Colonic mucosa (tissue), 4 donors: ENCODE measurements at regions not wholly inside any gene's neighbourhood (a gene's known extent, or its start where the extent isn't known, plus 50 kb on each side); places are given as distances from the start of the nearest gene placed in this dataset.

Experiments
- DNase-seq: peaks from one replicate; pipeline ENCODE4 v3.0.0-alpha.2; 2020
- H3K27ac ChIP-seq: fragments of 200-600 bp; one replicate; pipeline ENCODE4 v1.8.0; 2021
- H3K27me3 ChIP-seq: fragments of 200-600 bp; one replicate; pipeline ENCODE4 v1.8.0; 2021
- H3K36me3 ChIP-seq: fragments of 200-600 bp; one replicate; pipeline ENCODE4 v1.8.0; 2021
- H3K4me1 ChIP-seq: fragments of 200-600 bp; one replicate; pipeline ENCODE4 v1.8.0; 2021; ENCODE audit warnings: mild to moderate bottlenecking
- H3K4me3 ChIP-seq: fragments of 200-600 bp; one replicate; pipeline ENCODE4 v1.8.0; 2021
- H3K9ac ChIP-seq, 2 donors: one replicate each; pipeline ENCODE4 v1.7.0; 2013; ENCODE audit warnings: control low read depth in 2 of 2, low read depth in 2 of 2, low read length in 2 of 2
- H3K9me3 ChIP-seq: fragments of 200-600 bp; one replicate; pipeline ENCODE4 v1.8.0; 2021
- intact Hi-C: fragments of 100-400 bp; cut with DNase I; formaldehyde crosslinking; loops from one replicate; pipeline ENCODE4 v1.14.1; 2022
- TF ChIP-seq, protein P1 (sequence below): fragments of 200-600 bp; IDR thresholded peaks from one replicate; pipeline ENCODE4 v1.8.0; 2022; ENCODE audit warnings: antibody characterized with exemption, mild to moderate bottlenecking
- donor health status: healthy.
- donor health status: DM: no; HTN: no; CAD: no.
- donor health status: DM: no; HTN: no; CAD: no.

DNA sequence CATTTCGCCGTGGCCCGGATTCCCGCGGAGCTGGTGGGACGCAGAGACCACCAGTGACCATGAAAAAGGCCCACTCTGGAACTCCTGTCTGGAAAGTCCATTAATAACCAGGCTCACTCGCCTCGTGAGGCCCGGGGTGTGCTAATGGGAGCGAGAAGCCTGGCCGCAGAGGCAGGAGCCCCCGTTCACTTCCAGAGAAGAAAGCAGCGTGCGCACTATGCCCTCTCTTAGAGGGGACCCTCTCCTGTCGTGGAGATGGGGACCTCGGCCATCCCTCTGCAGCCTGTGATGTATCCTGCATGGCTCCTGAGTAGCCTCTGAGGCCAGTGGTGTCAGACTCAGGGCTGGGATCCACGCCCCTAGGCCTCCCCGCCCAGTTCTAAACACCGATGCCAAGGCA lies 134.1 kb upstream of the VRK1 start:
- no peak overlapping the region for H3K27ac ChIP-seq
- H3K4me1 ChIP-seq, result no peaks in the 10 kb centered on the region
- DNase-seq, result no peak
- no peak overlapping the region for H3K4me3 ChIP-seq
- H3K9ac ChIP-seq, result no peak overlapping the region
- no peaks in the 10 kb centered on the region for H3K9me3 ChIP-seq
- no peaks in the 10 kb centered on the region for H3K27me3 ChIP-seq
- intact Hi-C loops, result no loop called here
- TF ChIP-seq, protein P1, sequence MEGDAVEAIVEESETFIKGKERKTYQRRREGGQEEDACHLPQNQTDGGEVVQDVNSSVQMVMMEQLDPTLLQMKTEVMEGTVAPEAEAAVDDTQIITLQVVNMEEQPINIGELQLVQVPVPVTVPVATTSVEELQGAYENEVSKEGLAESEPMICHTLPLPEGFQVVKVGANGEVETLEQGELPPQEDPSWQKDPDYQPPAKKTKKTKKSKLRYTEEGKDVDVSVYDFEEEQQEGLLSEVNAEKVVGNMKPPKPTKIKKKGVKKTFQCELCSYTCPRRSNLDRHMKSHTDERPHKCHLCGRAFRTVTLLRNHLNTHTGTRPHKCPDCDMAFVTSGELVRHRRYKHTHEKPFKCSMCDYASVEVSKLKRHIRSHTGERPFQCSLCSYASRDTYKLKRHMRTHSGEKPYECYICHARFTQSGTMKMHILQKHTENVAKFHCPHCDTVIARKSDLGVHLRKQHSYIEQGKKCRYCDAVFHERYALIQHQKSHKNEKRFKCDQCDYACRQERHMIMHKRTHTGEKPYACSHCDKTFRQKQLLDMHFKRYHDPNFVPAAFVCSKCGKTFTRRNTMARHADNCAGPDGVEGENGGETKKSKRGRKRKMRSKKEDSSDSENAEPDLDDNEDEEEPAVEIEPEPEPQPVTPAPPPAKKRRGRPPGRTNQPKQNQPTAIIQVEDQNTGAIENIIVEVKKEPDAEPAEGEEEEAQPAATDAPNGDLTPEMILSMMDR, result no peak
- no peaks in the 10 kb centered on the region for H3K36me3 ChIP-seq

GRCh38 chr14:96663491-96664067 lies 133.6 kb upstream of the VRK1 start:
- Histone ChIP-seq H3K9ac (no peak overlapping the region), H3K4me3 (no peak overlapping the region), H3K36me3 (no peaks in the 10 kb centered on the region), H3K9me3 (no peaks in the 10 kb centered on the region), H3K27me3 (no peaks in the 10 kb centered on the region), H3K4me1 (no peaks in the 10 kb centered on the region), H3K27ac (no peak overlapping the region)
- intact Hi-C loops, result no loop called here
- DNase-seq, result no peak
- TF ChIP-seq, protein P1, result no peak

DNA sequence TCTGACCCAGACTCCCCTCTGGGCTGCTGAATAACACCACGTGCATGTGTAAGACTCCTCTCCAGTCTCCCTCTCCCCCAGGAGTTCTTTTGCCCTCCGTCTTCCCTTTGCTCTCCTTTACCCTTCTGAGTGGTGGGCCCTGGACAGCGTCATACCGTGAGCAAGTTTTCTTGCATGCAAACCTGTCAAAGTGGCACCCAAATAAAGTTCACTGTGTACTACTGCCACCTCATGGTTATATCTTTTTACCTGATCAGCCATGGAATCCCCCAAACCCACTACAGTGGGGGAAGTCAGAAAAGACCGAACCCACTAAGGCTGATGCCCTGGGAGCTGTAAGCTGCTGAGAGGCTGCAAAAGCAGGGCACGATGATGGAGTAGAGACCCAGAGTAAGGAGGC lies 131.1 kb upstream of the VRK1 start:
- Histone ChIP-seq H3K9me3 (no peaks in the 10 kb centered on the region), H3K4me1 (no peaks in the 10 kb centered on the region), H3K9ac (no peak overlapping the region), H3K27ac (no peak overlapping the region), H3K4me3 (no peak overlapping the region), H3K36me3 (no peaks in the 10 kb centered on the region), H3K27me3 (no peaks in the 10 kb centered on the region)
- DNase-seq, result no peak
- TF ChIP-seq, protein P1, result no peak
- intact Hi-C loops, result no loop called here

GRCh38 chr14:96670391-96670790 lies 126.8 kb upstream of the VRK1 start:
- no peaks in the 10 kb centered on the region for H3K27me3 ChIP-seq
- no peak overlapping the region for H3K4me3 ChIP-seq
- intact Hi-C loops, result no loop called here
- TF ChIP-seq, protein P1, result no peak
- no peak for DNase-seq
- no peak overlapping the region for H3K9ac ChIP-seq
- H3K27ac ChIP-seq, result no peak overlapping the region
- H3K36me3 ChIP-seq, result no peaks in the 10 kb centered on the region
- H3K9me3 ChIP-seq, result no peaks in the 10 kb centered on the region
- H3K4me1 ChIP-seq, result no peaks in the 10 kb centered on the region

DNA sequence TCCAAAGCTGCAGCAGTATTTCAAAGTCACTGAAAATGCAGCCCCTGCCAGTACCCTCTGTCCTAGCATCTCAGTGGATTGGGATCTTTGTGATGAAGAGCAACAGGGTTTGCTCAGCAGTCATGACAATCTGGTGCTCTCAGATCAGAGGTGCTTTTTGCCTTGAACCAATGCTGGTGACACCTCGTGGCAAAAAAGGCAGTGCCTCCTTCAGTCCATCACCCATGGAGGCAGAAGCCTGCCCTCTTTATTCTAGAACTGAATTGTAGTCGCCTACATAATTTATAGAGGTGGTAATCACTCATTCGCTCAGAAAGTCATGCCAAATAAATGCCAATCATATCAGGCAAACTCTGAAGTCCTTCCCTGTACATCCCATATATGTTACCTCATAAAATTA lies 126.0 kb upstream of the VRK1 start:
- Histone ChIP-seq H3K27me3 (no peaks in the 10 kb centered on the region), H3K9me3 (no peaks in the 10 kb centered on the region), H3K4me3 (no peak overlapping the region), H3K36me3 (no peaks in the 10 kb centered on the region), H3K4me1 (no peaks in the 10 kb centered on the region), H3K27ac (no peak overlapping the region), H3K9ac (no peak overlapping the region)
- intact Hi-C loops, result no loop called here
- DNase-seq, result no peak
- TF ChIP-seq, protein P1, result no peak
